ENCODE measurements at regions not wholly inside any gene's neighbourhood (a gene's known extent, or its start where the extent isn't known, plus 50 kb on each side); places are given as distances from the start of the nearest gene placed in this dataset.

- TF ChIP-seq, protein P1, sequence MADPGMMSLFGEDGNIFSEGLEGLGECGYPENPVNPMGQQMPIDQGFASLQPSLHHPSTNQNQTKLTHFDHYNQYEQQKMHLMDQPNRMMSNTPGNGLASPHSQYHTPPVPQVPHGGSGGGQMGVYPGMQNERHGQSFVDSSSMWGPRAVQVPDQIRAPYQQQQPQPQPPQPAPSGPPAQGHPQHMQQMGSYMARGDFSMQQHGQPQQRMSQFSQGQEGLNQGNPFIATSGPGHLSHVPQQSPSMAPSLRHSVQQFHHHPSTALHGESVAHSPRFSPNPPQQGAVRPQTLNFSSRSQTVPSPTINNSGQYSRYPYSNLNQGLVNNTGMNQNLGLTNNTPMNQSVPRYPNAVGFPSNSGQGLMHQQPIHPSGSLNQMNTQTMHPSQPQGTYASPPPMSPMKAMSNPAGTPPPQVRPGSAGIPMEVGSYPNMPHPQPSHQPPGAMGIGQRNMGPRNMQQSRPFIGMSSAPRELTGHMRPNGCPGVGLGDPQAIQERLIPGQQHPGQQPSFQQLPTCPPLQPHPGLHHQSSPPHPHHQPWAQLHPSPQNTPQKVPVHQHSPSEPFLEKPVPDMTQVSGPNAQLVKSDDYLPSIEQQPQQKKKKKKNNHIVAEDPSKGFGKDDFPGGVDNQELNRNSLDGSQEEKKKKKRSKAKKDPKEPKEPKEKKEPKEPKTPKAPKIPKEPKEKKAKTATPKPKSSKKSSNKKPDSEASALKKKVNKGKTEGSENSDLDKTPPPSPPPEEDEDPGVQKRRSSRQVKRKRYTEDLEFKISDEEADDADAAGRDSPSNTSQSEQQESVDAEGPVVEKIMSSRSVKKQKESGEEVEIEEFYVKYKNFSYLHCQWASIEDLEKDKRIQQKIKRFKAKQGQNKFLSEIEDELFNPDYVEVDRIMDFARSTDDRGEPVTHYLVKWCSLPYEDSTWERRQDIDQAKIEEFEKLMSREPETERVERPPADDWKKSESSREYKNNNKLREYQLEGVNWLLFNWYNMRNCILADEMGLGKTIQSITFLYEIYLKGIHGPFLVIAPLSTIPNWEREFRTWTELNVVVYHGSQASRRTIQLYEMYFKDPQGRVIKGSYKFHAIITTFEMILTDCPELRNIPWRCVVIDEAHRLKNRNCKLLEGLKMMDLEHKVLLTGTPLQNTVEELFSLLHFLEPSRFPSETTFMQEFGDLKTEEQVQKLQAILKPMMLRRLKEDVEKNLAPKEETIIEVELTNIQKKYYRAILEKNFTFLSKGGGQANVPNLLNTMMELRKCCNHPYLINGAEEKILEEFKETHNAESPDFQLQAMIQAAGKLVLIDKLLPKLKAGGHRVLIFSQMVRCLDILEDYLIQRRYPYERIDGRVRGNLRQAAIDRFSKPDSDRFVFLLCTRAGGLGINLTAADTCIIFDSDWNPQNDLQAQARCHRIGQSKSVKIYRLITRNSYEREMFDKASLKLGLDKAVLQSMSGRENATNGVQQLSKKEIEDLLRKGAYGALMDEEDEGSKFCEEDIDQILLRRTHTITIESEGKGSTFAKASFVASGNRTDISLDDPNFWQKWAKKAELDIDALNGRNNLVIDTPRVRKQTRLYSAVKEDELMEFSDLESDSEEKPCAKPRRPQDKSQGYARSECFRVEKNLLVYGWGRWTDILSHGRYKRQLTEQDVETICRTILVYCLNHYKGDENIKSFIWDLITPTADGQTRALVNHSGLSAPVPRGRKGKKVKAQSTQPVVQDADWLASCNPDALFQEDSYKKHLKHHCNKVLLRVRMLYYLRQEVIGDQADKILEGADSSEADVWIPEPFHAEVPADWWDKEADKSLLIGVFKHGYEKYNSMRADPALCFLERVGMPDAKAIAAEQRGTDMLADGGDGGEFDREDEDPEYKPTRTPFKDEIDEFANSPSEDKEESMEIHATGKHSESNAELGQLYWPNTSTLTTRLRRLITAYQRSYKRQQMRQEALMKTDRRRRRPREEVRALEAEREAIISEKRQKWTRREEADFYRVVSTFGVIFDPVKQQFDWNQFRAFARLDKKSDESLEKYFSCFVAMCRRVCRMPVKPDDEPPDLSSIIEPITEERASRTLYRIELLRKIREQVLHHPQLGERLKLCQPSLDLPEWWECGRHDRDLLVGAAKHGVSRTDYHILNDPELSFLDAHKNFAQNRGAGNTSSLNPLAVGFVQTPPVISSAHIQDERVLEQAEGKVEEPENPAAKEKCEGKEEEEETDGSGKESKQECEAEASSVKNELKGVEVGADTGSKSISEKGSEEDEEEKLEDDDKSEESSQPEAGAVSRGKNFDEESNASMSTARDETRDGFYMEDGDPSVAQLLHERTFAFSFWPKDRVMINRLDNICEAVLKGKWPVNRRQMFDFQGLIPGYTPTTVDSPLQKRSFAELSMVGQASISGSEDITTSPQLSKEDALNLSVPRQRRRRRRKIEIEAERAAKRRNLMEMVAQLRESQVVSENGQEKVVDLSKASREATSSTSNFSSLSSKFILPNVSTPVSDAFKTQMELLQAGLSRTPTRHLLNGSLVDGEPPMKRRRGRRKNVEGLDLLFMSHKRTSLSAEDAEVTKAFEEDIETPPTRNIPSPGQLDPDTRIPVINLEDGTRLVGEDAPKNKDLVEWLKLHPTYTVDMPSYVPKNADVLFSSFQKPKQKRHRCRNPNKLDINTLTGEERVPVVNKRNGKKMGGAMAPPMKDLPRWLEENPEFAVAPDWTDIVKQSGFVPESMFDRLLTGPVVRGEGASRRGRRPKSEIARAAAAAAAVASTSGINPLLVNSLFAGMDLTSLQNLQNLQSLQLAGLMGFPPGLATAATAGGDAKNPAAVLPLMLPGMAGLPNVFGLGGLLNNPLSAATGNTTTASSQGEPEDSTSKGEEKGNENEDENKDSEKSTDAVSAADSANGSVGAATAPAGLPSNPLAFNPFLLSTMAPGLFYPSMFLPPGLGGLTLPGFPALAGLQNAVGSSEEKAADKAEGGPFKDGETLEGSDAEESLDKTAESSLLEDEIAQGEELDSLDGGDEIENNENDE (IDR thresholded peaks at IDR 0.05; ENCODE audit: insufficient replicate concordance, low read length) = no peak
- no peak for TF ChIP-seq POLR2A (IDR thresholded peaks at IDR 0.05; ENCODE audit: control extremely low read depth in 1 of 2, low read depth in 2 of 2, low read length in 2 of 2)
- no peak for TF ChIP-seq E2F6 (IDR thresholded peaks at IDR 0.05)
- TF ChIP-seq SUZ12 (IDR thresholded peaks at IDR 0.05; ENCODE audit: low read length) = no peak
- no peak for TF ChIP-seq CBX8 (IDR thresholded peaks at IDR 0.05; ENCODE audit: borderline replicate concordance, low read depth, low read length)
- no peak for TF ChIP-seq NANOG (IDR thresholded peaks at IDR 0.05; ENCODE audit: insufficient read depth, low read depth, low read length, poor library complexity, severe bottlenecking)
- no peak for TF ChIP-seq TEAD4 (IDR thresholded peaks at IDR 0.05; ENCODE audit: low read depth, low read length)
- no peak for TF ChIP-seq SIX5 (IDR thresholded peaks at IDR 0.05; ENCODE audit: low read depth, low read length)
- TF ChIP-seq BRCA1 (IDR thresholded peaks at IDR 0.05; ENCODE audit: low read depth, low read length) = no peak
- TF ChIP-seq SRF (IDR thresholded peaks at IDR 0.05; ENCODE audit: low read depth, low read length) = no peak
- no peak for TF ChIP-seq POU5F1 (IDR thresholded peaks at IDR 0.05; ENCODE audit: low read depth, low read length)
These were observed 554.0 kb downstream of the ARAP2 start (continued) for GRCh38 chr4:35690271-35690670.
